HEK293 (cell line): ENCODE measurements at regions not wholly inside any gene's neighbourhood (a gene's known extent, or its start where the extent isn't known, plus 50 kb on each side); places are given as distances from the start of the nearest gene placed in this dataset.

Experiments used
- CTCF ChIA-PET: fragments of 350-600 bp; formaldehyde crosslinking; extraction: SDS; loops from one replicate; lab custom pipeline; 2021; ENCODE audit warnings: antibody characterized with exemption; lab: Yijun Ruan, JAX
- POLR2A ChIA-PET: fragments of 300-600 bp; formaldehyde crosslinking; extraction: SDS; loops from one replicate; lab custom pipeline; 2020; ENCODE audit warnings: antibody characterized with exemption, inconsistent platforms; lab: Yijun Ruan, JAX
- H3K27ac ChIP-seq: fragments of 200-500 bp; sonication (Bioruptor generic); 2 replicates; pipeline ENCODE4 v1.5.1; 2014; ENCODE audit warnings: low read depth, low read length, control low read depth, inconsistent platforms; ENCODE audit errors: extremely low read depth
- H3K36me3 ChIP-seq, 2 experiments: fragments of 200-500 bp in 1 of 2; sonication (Bioruptor generic) in 1 of 2; 1 replicate in 1 of 2; 2 replicates in 1 of 2; pipeline ENCODE4 v1.5.1; 2014 to 2017; ENCODE audit warnings: inconsistent platforms in 2 of 2, low read length in 2 of 2; ENCODE audit not compliant: control insufficient read depth in 2 of 2, insufficient read depth in 1 of 2
- H3K4me1 ChIP-seq: fragments of 200-500 bp; sonication (Bioruptor generic); 2 replicates; pipeline ENCODE4 v1.5.1; 2014; ENCODE audit warnings: mild to moderate bottlenecking, low read length, inconsistent platforms; ENCODE audit not compliant: control insufficient read depth, insufficient read depth
- H3K4me3 ChIP-seq: 2 replicates; pipeline ENCODE4 v1.5.1; 2011; ENCODE audit warnings: low read depth, mild to moderate bottlenecking, control low read depth, low read length, moderate library complexity
- H3K9me3 ChIP-seq: fragments of 200-500 bp; sonication (Bioruptor generic); 2 replicates; pipeline ENCODE4 v1.5.1; 2014; ENCODE audit warnings: low read depth, low read length, inconsistent platforms; ENCODE audit not compliant: control insufficient read depth, insufficient read depth
- ATF2 ChIP-seq: fragments of 450-650 bp; formaldehyde crosslinking; IDR thresholded peaks from 2 replicates; pipeline ENCODE4 v1.5.1; 2016; ENCODE audit warnings: missing biosample characterization, missing genetic modification characterization, low read depth
- EGR2 ChIP-seq: fragments of 450-650 bp; formaldehyde crosslinking; IDR thresholded peaks from 2 replicates; pipeline ENCODE4 v1.5.1; 2016; ENCODE audit warnings: low read depth, missing biosample characterization, missing genetic modification characterization
- IKZF3 ChIP-seq: fragments of 450-650 bp; IDR thresholded peaks from 2 replicates; pipeline ENCODE4 v1.5.0; 2018; ENCODE audit warnings: missing biosample characterization, mild to moderate bottlenecking, missing genetic modification characterization, moderate library complexity
- MYNN ChIP-seq: fragments of 450-650 bp; formaldehyde crosslinking; IDR thresholded peaks from 2 replicates; pipeline ENCODE4 v1.5.1; 2016; ENCODE audit warnings: missing biosample characterization, missing genetic modification characterization, borderline replicate concordance
- SCRT2 ChIP-seq: fragments of 450-650 bp; formaldehyde crosslinking; IDR thresholded peaks from 2 replicates; pipeline ENCODE4 v1.5.1; 2016; ENCODE audit warnings: missing biosample characterization, missing genetic modification characterization
- WT1 ChIP-seq: fragments of 450-650 bp; formaldehyde crosslinking; IDR thresholded peaks from 2 replicates; pipeline ENCODE4 v1.5.1; 2016; ENCODE audit warnings: missing biosample characterization, missing genetic modification characterization
- ZFHX2 ChIP-seq: fragments of 450-650 bp; formaldehyde crosslinking; conservative IDR thresholded peaks from 2 replicates; pipeline ENCODE4 v1.5.1; 2016; ENCODE audit warnings: missing biosample characterization, missing genetic modification characterization
- ZFP41 ChIP-seq: fragments of 450-650 bp; formaldehyde crosslinking; IDR thresholded peaks from 2 replicates; pipeline ENCODE4 v1.5.1; 2016; ENCODE audit warnings: missing biosample characterization, missing genetic modification characterization, borderline replicate concordance
- ZIC2 ChIP-seq: fragments of 450-650 bp; formaldehyde crosslinking; IDR thresholded peaks from 2 replicates; pipeline ENCODE4 v1.5.1; 2016; ENCODE audit warnings: missing biosample characterization, missing genetic modification characterization
- ZNF132 ChIP-seq: fragments of 450-650 bp; formaldehyde crosslinking; IDR thresholded peaks from 2 replicates; pipeline ENCODE4 v1.5.1; 2017; ENCODE audit warnings: missing biosample characterization, missing genetic modification characterization, borderline replicate concordance
- ZNF175 ChIP-seq: fragments of 450-650 bp; formaldehyde crosslinking; IDR thresholded peaks from 2 replicates; pipeline ENCODE4 v1.5.1; 2016; ENCODE audit warnings: missing biosample characterization, missing genetic modification characterization
- ZNF184 ChIP-seq: fragments of 450-650 bp; IDR thresholded peaks from 2 replicates; pipeline ENCODE4 v1.5.1; 2018; ENCODE audit warnings: missing biosample characterization, mild to moderate bottlenecking, missing genetic modification characterization
- ZNF37A ChIP-seq: fragments of 450-650 bp; IDR thresholded peaks from 2 replicates; pipeline ENCODE4 v1.5.1; 2018; ENCODE audit warnings: missing biosample characterization, missing genetic modification characterization
- ZNF423 ChIP-seq: fragments of 450-650 bp; formaldehyde crosslinking; IDR thresholded peaks from 2 replicates; pipeline ENCODE4 v1.5.1; 2016; ENCODE audit warnings: missing biosample characterization, missing genetic modification characterization
- ZNF48 ChIP-seq: fragments of 450-650 bp; formaldehyde crosslinking; IDR thresholded peaks from 2 replicates; pipeline ENCODE4 v1.5.1; 2016; ENCODE audit warnings: missing biosample characterization, missing genetic modification characterization
- ZNF488 ChIP-seq: fragments of 450-650 bp; formaldehyde crosslinking; IDR thresholded peaks from 2 replicates; pipeline ENCODE4 v1.5.1; 2016; ENCODE audit warnings: missing biosample characterization, missing genetic modification characterization
- ZNF585B ChIP-seq: fragments of 450-650 bp; formaldehyde crosslinking; IDR thresholded peaks from 2 replicates; pipeline ENCODE4 v1.5.1; 2016; ENCODE audit warnings: missing biosample characterization, missing genetic modification characterization
- ZNF768 ChIP-seq: fragments of 450-650 bp; formaldehyde crosslinking; IDR thresholded peaks from 2 replicates; pipeline ENCODE4 v1.5.1; 2018; ENCODE audit warnings: missing biosample characterization, mild to moderate bottlenecking, missing genetic modification characterization
- ZNF777 ChIP-seq: fragments of 450-650 bp; formaldehyde crosslinking; IDR thresholded peaks from 2 replicates; pipeline ENCODE4 v1.5.1; 2017; ENCODE audit warnings: missing biosample characterization, missing genetic modification characterization, borderline replicate concordance
- TF ChIP-seq, protein P1 (sequence below): fragments of 450-650 bp; formaldehyde crosslinking; IDR thresholded peaks from 2 replicates; pipeline ENCODE4 v1.5.1; 2016; ENCODE audit warnings: missing biosample characterization, missing genetic modification characterization
- TF ChIP-seq, protein P2 (sequence below): fragments of 450-650 bp; formaldehyde crosslinking; IDR thresholded peaks from 2 replicates; pipeline ENCODE4 v1.5.1; 2016; ENCODE audit warnings: missing biosample characterization, missing genetic modification characterization

- H3K36me3 ChIP-seq = no peaks in the 10 kb centered on the region; a peak in 1 of 3 replicates
- no peak overlapping the region for H3K4me3 ChIP-seq
- TF ChIP-seq EGR2 (tag by site-specific recombination) (peak; percentile 86), ZFHX2 (tag by site-specific recombination) (peak; percentile 80), SCRT2 (tag by site-specific recombination) (no peak)
- ChIA-PET POLR2A (no interaction called here), CTCF (interaction anchor here (0.6 to 1.1 kb wide), 5 partner anchors 81 to 718 kb away, joined by 3 to 7 read pairs (median 3); no protein-coding TSS in a partner anchor)
- H3K9me3 ChIP-seq = peaks cover 3% of the 10 kb centered on the region
- no peak overlapping the region for H3K27ac ChIP-seq
- H3K4me1 ChIP-seq = no peaks in the 10 kb centered on the region
Measured at GRCh38 chr19:31491242-31491641, 142.0 kb upstream of the TSHZ3 start.

DNA sequence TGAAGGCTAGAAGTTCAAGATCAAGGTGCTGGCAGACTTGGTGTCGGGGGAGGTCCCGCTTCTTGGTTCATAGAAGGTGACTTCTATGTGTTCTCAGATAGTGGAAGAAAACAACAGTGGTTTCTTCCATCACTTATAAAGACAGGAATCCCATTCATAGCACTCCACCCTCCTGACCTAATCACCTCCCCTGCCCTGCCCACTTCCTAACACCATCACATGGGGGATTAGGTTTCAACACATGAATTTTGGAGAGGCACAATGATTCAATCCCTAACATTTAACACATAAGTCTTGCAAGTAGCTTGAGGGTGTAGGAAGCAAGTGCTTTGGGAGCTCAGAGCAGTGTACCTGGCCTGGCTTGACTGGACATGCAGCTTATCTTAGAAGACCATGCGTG is 142.8 kb upstream of the TSHZ3 start:
- CTCF ChIA-PET = interaction anchor here (0.6 to 1.1 kb wide), 3 partner anchors 150 to 438 kb away, joined by 3 read pairs; no protein-coding TSS in a partner anchor
- POLR2A ChIA-PET = no interaction called here

GRCh38 chr19:31496076-31496475 is 146.8 kb upstream of the TSHZ3 start:
- CTCF ChIA-PET = interaction anchor here (0.7 to 1.1 kb wide), 2 partner anchors 10 to 27 kb away, joined by 3 to 4 read pairs; no protein-coding TSS in a partner anchor
- peaks cover 4% of the 10 kb centered on the region; the same call in 1 of the 2 replicates for H3K9me3 ChIP-seq
- H3K36me3 ChIP-seq = no peaks in the 10 kb centered on the region
- TF ChIP-seq MYNN (tag by site-specific recombination) (no peak), ZIC2 (no peak), WT1 (tag by site-specific recombination) (no peak), ZNF768 (no peak), ZNF48 (tag by site-specific recombination) (no peak), ATF2 (tag by site-specific recombination) (no peak)
- no peak overlapping the region for H3K4me3 ChIP-seq
- POLR2A ChIA-PET = no interaction called here
- H3K27ac ChIP-seq = no peak overlapping the region
- H3K4me1 ChIP-seq = no peaks in the 10 kb centered on the region

More for the DNA sequence above, 142.8 kb upstream of the TSHZ3 start:
- Histone ChIP-seq H3K9me3 (peaks cover 3% of the 10 kb centered on the region; the same call in 1 of the 2 replicates), H3K4me3 (no peak overlapping the region), H3K27ac (no peak overlapping the region), H3K36me3 (no peaks in the 10 kb centered on the region; a peak in 1 of 3 replicates), H3K4me1 (no peaks in the 10 kb centered on the region)
- no peak for TF ChIP-seq ZNF585B (tag by site-specific recombination)
- TF ChIP-seq IKZF3 = no peak
- TF ChIP-seq ZFP41 = no peak
- TF ChIP-seq EGR2 (tag by site-specific recombination) = peak; percentile 36; the same call in 1 of the 2 replicates

GRCh38 chr19:31497709-31498108 is 148.5 kb upstream of the TSHZ3 start:
- H3K9me3 ChIP-seq = peaks cover 4% of the 10 kb centered on the region; the same call in 1 of the 2 replicates
- H3K36me3 ChIP-seq = no peaks in the 10 kb centered on the region
- CTCF ChIA-PET = no interaction called here
- H3K4me1 ChIP-seq = no peaks in the 10 kb centered on the region
- POLR2A ChIA-PET = no interaction called here
- no peak overlapping the region for H3K27ac ChIP-seq
- no peak for TF ChIP-seq ZNF175 (tag by site-specific recombination)
- TF ChIP-seq ZNF48 (tag by site-specific recombination) = no peak
- TF ChIP-seq ZNF184 = no peak
- no peak for TF ChIP-seq ZNF423 (tag by site-specific recombination)
- TF ChIP-seq ZNF777 = no peak
- TF ChIP-seq, protein P1, sequence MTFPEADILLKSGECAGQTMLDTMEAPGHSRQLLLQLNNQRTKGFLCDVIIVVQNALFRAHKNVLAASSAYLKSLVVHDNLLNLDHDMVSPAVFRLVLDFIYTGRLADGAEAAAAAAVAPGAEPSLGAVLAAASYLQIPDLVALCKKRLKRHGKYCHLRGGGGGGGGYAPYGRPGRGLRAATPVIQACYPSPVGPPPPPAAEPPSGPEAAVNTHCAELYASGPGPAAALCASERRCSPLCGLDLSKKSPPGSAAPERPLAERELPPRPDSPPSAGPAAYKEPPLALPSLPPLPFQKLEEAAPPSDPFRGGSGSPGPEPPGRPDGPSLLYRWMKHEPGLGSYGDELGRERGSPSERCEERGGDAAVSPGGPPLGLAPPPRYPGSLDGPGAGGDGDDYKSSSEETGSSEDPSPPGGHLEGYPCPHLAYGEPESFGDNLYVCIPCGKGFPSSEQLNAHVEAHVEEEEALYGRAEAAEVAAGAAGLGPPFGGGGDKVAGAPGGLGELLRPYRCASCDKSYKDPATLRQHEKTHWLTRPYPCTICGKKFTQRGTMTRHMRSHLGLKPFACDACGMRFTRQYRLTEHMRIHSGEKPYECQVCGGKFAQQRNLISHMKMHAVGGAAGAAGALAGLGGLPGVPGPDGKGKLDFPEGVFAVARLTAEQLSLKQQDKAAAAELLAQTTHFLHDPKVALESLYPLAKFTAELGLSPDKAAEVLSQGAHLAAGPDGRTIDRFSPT (tag by site-specific recombination) = no peak
- TF ChIP-seq ZNF37A (tag by site-specific recombination) = no peak
- no peak for TF ChIP-seq ZNF132
- no peak for TF ChIP-seq ZNF488 (tag by site-specific recombination)
- TF ChIP-seq, protein P2, sequence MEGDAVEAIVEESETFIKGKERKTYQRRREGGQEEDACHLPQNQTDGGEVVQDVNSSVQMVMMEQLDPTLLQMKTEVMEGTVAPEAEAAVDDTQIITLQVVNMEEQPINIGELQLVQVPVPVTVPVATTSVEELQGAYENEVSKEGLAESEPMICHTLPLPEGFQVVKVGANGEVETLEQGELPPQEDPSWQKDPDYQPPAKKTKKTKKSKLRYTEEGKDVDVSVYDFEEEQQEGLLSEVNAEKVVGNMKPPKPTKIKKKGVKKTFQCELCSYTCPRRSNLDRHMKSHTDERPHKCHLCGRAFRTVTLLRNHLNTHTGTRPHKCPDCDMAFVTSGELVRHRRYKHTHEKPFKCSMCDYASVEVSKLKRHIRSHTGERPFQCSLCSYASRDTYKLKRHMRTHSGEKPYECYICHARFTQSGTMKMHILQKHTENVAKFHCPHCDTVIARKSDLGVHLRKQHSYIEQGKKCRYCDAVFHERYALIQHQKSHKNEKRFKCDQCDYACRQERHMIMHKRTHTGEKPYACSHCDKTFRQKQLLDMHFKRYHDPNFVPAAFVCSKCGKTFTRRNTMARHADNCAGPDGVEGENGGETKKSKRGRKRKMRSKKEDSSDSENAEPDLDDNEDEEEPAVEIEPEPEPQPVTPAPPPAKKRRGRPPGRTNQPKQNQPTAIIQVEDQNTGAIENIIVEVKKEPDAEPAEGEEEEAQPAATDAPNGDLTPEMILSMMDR (tag by site-specific recombination) = no peak
- H3K4me3 ChIP-seq = no peak overlapping the region
